ENCODE measurements at regions not wholly inside any gene's neighbourhood (a gene's known extent, or its start where the extent isn't known, plus 50 kb on each side); places are given as distances from the start of the nearest gene placed in this dataset.
A peak's percentile ranks its signal among the peaks of the same experiment; 100 is the strongest.

GRCh38 chr1:93784538-93784937 is 94.5 kb downstream of the DNTTIP2 start:
- H3K4me3 ChIP-seq (ENCODE audit: low read length) = no peak overlapping the region
- DNase-seq (ENCODE audit: low read depth) = no peak
- TF ChIP-seq CTCF (conservative IDR thresholded peaks at IDR 0.05; ENCODE audit: low read depth, low read length) = no peak

- no peak for TF ChIP-seq CTCF (conservative IDR thresholded peaks at IDR 0.05; ENCODE audit: low read depth, low read length)
- H3K4me3 ChIP-seq (ENCODE audit: low read length) = no peak overlapping the region
- DNase-seq (ENCODE audit: low read depth) = no peak
Measured at GRCh38 chr1:93783876-93784275, 95.1 kb downstream of the DNTTIP2 start.

- no peak overlapping the region for H3K4me3 ChIP-seq (ENCODE audit: low read length)
- TF ChIP-seq CTCF (conservative IDR thresholded peaks at IDR 0.05; ENCODE audit: low read depth, low read length) = no peak
- DNase-seq (ENCODE audit: low read depth) = peak; percentile 56
Measured at GRCh38 chr1:93779540-93780165, 98.0 kb upstream of the BCAR3 start.

GRCh38 chr1:93778457-93778856 is 96.8 kb upstream of the BCAR3 start:
- no peak for TF ChIP-seq CTCF (conservative IDR thresholded peaks at IDR 0.05; ENCODE audit: low read depth, low read length)
- no peak overlapping the region for H3K4me3 ChIP-seq (ENCODE audit: low read length)
- no peak for DNase-seq (ENCODE audit: low read depth)

GRCh38 chr1:93777255-93777654 is 95.6 kb upstream of the BCAR3 start:
- DNase-seq (ENCODE audit: low read depth) = no peak
- H3K4me3 ChIP-seq (ENCODE audit: low read length) = no peak overlapping the region
- TF ChIP-seq CTCF (conservative IDR thresholded peaks at IDR 0.05; ENCODE audit: low read depth, low read length) = no peak

GRCh38 chr1:93776728-93777127 is 95.1 kb upstream of the BCAR3 start:
- no peak for TF ChIP-seq CTCF (conservative IDR thresholded peaks at IDR 0.05; ENCODE audit: low read depth, low read length)

GRCh38 chr1:93775224-93775623 is 93.6 kb upstream of the BCAR3 start:
- H3K4me3 ChIP-seq (ENCODE audit: low read length) = no peak overlapping the region
- no peak for DNase-seq (ENCODE audit: low read depth)
- no peak for TF ChIP-seq CTCF (conservative IDR thresholded peaks at IDR 0.05; ENCODE audit: low read depth, low read length)

More at GRCh38 chr1:93776728-93777127, 95.1 kb upstream of the BCAR3 start:
- H3K4me3 ChIP-seq (ENCODE audit: low read length) = no peak overlapping the region
- no peak for DNase-seq (ENCODE audit: low read depth)
